OCI-LY7 (cell line): ENCODE measurements at regions not wholly inside any gene's neighbourhood (a gene's known extent, or its start where the extent isn't known, plus 50 kb on each side); places are given as distances from the start of the nearest gene placed in this dataset.

Source experiments
- EZH2phosphoT487 ChIP-seq: fragments of 200-600 bp; sonication (generic); IDR thresholded peaks from 2 replicates; pipeline ENCODE4 v1.6.1; 2018; ENCODE audit warnings: low read depth, borderline replicate concordance, mild to moderate bottlenecking, mixed run types, antibody characterized with exemption, low read length, moderate library complexity, mixed read lengths
- TF ChIP-seq, protein P1 (sequence below): fragments of 200-600 bp; sonication (generic); conservative IDR thresholded peaks from 2 replicates; pipeline ENCODE4 v1.5.1; 2014; ENCODE audit warnings: mild to moderate bottlenecking, antibody characterized with exemption, low read length, moderate library complexity, mixed read lengths

DNA sequence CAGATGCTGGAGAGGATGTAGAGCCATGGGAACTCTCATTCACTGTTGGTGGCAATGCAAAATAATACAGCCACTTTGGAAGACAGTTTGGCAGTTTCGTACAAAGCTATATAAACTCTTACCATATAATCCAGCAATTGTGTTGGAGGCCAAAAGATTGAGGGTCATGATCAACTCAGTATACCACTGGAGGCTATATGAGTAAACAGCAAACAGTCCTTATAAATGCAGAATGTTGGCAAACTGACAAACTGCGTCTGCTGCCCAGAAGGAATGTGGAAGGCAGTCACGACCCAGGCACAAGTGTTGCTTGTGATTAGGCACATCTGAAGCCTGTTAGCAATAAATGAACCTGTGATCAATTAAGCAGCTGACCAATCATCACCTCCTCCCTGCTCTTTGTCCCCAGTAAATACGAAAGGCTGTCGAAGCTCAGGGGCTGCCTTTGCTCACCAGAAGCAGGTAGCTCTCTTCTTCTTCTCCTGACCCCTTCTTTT lies 98.1 kb upstream of the SPOPL start:
- TF ChIP-seq, protein P1, sequence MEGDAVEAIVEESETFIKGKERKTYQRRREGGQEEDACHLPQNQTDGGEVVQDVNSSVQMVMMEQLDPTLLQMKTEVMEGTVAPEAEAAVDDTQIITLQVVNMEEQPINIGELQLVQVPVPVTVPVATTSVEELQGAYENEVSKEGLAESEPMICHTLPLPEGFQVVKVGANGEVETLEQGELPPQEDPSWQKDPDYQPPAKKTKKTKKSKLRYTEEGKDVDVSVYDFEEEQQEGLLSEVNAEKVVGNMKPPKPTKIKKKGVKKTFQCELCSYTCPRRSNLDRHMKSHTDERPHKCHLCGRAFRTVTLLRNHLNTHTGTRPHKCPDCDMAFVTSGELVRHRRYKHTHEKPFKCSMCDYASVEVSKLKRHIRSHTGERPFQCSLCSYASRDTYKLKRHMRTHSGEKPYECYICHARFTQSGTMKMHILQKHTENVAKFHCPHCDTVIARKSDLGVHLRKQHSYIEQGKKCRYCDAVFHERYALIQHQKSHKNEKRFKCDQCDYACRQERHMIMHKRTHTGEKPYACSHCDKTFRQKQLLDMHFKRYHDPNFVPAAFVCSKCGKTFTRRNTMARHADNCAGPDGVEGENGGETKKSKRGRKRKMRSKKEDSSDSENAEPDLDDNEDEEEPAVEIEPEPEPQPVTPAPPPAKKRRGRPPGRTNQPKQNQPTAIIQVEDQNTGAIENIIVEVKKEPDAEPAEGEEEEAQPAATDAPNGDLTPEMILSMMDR = no peak
- no peak for TF ChIP-seq EZH2phosphoT487
